ENCODE measurements at regions not wholly inside any gene's neighbourhood (a gene's known extent, or its start where the extent isn't known, plus 50 kb on each side); places are given as distances from the start of the nearest gene placed in this dataset.

GRCh38 chr5:92421942-92422341, 1038.8 kb upstream of the ARRDC3 start:
- Histone ChIP-seq H3K9me3 (no peaks in the 10 kb centered on the region), H3K36me3 (no peaks in the 10 kb centered on the region), H3K27me3 (no peaks in the 10 kb centered on the region), H3K27ac (no peak overlapping the region), H3K4me1 (no peaks in the 10 kb centered on the region), H3K4me3 (no peak overlapping the region)
- TF ChIP-seq POLR2AphosphoS5 (IDR thresholded peaks at IDR 0.05) (no peak), EP300 (IDR thresholded peaks at IDR 0.05; ENCODE audit: low read depth) (no peak), POLR2A (IDR thresholded peaks at IDR 0.05) (no peak)
- TF ChIP-seq, protein P1, sequence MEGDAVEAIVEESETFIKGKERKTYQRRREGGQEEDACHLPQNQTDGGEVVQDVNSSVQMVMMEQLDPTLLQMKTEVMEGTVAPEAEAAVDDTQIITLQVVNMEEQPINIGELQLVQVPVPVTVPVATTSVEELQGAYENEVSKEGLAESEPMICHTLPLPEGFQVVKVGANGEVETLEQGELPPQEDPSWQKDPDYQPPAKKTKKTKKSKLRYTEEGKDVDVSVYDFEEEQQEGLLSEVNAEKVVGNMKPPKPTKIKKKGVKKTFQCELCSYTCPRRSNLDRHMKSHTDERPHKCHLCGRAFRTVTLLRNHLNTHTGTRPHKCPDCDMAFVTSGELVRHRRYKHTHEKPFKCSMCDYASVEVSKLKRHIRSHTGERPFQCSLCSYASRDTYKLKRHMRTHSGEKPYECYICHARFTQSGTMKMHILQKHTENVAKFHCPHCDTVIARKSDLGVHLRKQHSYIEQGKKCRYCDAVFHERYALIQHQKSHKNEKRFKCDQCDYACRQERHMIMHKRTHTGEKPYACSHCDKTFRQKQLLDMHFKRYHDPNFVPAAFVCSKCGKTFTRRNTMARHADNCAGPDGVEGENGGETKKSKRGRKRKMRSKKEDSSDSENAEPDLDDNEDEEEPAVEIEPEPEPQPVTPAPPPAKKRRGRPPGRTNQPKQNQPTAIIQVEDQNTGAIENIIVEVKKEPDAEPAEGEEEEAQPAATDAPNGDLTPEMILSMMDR (IDR thresholded peaks at IDR 0.05) = no peak
- intact Hi-C loops (cut with DNase I; ENCODE audit: low total_unique reads) = no loop called here
- WGBS, 2 donors (ENCODE audit: low coverage in 1 of 2) = 57 to 62% methylated on average over 1 of the region's 1 CpG
- in situ Hi-C loops (cut with MboI; ENCODE audit: low pct_ligation_motif_present in 1 of 4, low pct_unique_long_range_greater_than_20kb in 1 of 4, low sequenced_read_pairs in 3 of 4) = no loop called here
- DNase-seq = no peak

DNA sequence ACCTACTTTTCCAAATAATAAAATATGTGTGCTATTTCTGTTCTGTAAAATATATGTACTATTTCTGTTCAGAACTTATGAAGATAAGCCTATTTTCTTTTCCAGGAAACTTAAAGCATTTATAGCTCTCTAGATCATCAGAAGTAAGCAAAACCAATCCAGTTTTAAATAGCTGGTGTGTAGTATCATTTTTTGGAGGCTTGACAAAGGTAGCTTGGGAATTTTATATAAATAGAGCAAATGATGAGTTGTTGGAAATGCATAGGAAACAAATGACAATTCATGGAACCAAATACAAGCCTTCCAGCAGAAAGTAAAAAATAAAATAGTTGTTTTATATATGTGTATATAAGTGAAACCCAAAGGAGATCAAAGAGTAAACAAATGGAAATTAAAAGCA, 1038.1 kb upstream of the ARRDC3 start:
- Histone ChIP-seq H3K27ac (no peak overlapping the region), H3K4me1 (no peaks in the 10 kb centered on the region), H3K4me3 (no peak overlapping the region), H3K36me3 (no peaks in the 10 kb centered on the region), H3K27me3 (no peaks in the 10 kb centered on the region), H3K9me3 (no peaks in the 10 kb centered on the region)
- no peak for DNase-seq
- in situ Hi-C loops (cut with MboI; ENCODE audit: low pct_ligation_motif_present in 1 of 4, low pct_unique_long_range_greater_than_20kb in 1 of 4, low sequenced_read_pairs in 3 of 4) = no loop called here
- intact Hi-C loops (cut with DNase I; ENCODE audit: low total_unique reads) = no loop called here
- TF ChIP-seq, protein P1 (IDR thresholded peaks at IDR 0.05) = no peak
- TF ChIP-seq EP300 (IDR thresholded peaks at IDR 0.05; ENCODE audit: low read depth) (no peak), POLR2AphosphoS5 (IDR thresholded peaks at IDR 0.05) (no peak), POLR2A (IDR thresholded peaks at IDR 0.05) (no peak)

GRCh38 chr5:92419261-92419660, 1036.1 kb upstream of the ARRDC3 start:
- no peaks in the 10 kb centered on the region for H3K27me3 ChIP-seq
- no peak overlapping the region for H3K4me3 ChIP-seq
- no peak overlapping the region for H3K27ac ChIP-seq
- TF ChIP-seq EP300 (IDR thresholded peaks at IDR 0.05; ENCODE audit: low read depth) (no peak), POLR2A (IDR thresholded peaks at IDR 0.05) (no peak), POLR2AphosphoS5 (IDR thresholded peaks at IDR 0.05) (no peak)
- TF ChIP-seq, protein P1 (IDR thresholded peaks at IDR 0.05) = no peak
- in situ Hi-C loops (cut with MboI; ENCODE audit: low pct_ligation_motif_present in 1 of 4, low pct_unique_long_range_greater_than_20kb in 1 of 4, low sequenced_read_pairs in 3 of 4) = no loop called here
- H3K36me3 ChIP-seq = no peaks in the 10 kb centered on the region
- H3K9me3 ChIP-seq = no peaks in the 10 kb centered on the region
- DNase-seq = no peak
- no peaks in the 10 kb centered on the region for H3K4me1 ChIP-seq
- intact Hi-C loops (cut with DNase I; ENCODE audit: low total_unique reads) = no loop called here

DNA sequence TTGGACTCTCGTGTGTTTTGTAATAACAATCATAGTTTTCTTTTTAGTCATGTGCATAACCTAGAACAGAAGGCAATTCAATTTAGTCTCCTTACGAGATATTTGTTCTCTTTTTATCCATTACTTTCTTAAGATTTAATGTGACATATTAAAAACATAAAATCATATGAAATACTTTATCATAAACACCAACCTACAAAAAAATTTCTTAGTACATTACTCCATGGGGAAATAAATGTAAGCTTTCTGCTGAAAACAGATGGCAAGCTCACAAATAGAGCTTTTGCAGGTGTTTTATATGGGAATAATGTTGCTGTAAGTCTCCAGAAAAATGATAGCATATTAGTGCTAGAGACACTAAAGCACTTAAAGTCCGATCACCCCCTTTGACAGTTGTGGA, 1035.2 kb upstream of the ARRDC3 start:
- TF ChIP-seq, protein P1 (IDR thresholded peaks at IDR 0.05) = no peak
- no peak for TF ChIP-seq EP300 (IDR thresholded peaks at IDR 0.05; ENCODE audit: low read depth)
- WGBS, 2 donors (ENCODE audit: low coverage in 1 of 2) = 66 to 67% methylated on average over 3 of the region's 3 CpGs
- Histone ChIP-seq H3K27ac (no peak overlapping the region), H3K4me3 (no peak overlapping the region), H3K27me3 (no peaks in the 10 kb centered on the region), H3K4me1 (no peaks in the 10 kb centered on the region), H3K9me3 (no peaks in the 10 kb centered on the region), H3K36me3 (no peaks in the 10 kb centered on the region)
- intact Hi-C loops (cut with DNase I; ENCODE audit: low total_unique reads) (no loop called here), in situ Hi-C loops (cut with MboI; ENCODE audit: low pct_ligation_motif_present in 1 of 4, low pct_unique_long_range_greater_than_20kb in 1 of 4, low sequenced_read_pairs in 3 of 4) (no loop called here)
- no peak for DNase-seq
